ENCODE measurements at regions not wholly inside any gene's neighbourhood (a gene's known extent, or its start where the extent isn't known, plus 50 kb on each side); places are given as distances from the start of the nearest gene placed in this dataset.

- no peak overlapping the region for H3K4me3 Mint-ChIP-seq
- H3K27ac Mint-ChIP-seq, result no peak overlapping the region
- no peaks in the 10 kb centered on the region for H3K36me3 Mint-ChIP-seq
- H3K4me1 Mint-ChIP-seq, result no peaks in the 10 kb centered on the region
- ATAC-seq (ENCODE audit: low read depth in 2 of 2), result no peak
- peaks cover 9 to 28% (median 21%) of the 10 kb centered on the region in 3 donors for H3K27me3 Mint-ChIP-seq
- no peak for DNase-seq
- peaks cover 0 to 6% (median 4%) of the 10 kb centered on the region in 7 donors for H3K9me3 Mint-ChIP-seq
Measured at GRCh38 chr2:129784486-129784885, 195.0 kb upstream of the RAB6C start.

GRCh38 chr2:129791712-129792111 is 187.8 kb upstream of the RAB6C start:
- Mint-ChIP-seq H3K4me3 (no peak overlapping the region), H3K36me3 (peaks cover 0 to 8% of the 10 kb centered on the region in 2 donors), H3K9me3 (peaks cover 0 to 8% (median 6%) of the 10 kb centered on the region in 7 donors), H3K27ac (no peak overlapping the region), H3K4me1 (no peaks in the 10 kb centered on the region), H3K27me3 (peaks cover 5 to 17% (median 9%) of the 10 kb centered on the region in 3 donors)
- ATAC-seq (ENCODE audit: low read depth in 2 of 2) (no peak), DNase-seq (no peak)

DNA sequence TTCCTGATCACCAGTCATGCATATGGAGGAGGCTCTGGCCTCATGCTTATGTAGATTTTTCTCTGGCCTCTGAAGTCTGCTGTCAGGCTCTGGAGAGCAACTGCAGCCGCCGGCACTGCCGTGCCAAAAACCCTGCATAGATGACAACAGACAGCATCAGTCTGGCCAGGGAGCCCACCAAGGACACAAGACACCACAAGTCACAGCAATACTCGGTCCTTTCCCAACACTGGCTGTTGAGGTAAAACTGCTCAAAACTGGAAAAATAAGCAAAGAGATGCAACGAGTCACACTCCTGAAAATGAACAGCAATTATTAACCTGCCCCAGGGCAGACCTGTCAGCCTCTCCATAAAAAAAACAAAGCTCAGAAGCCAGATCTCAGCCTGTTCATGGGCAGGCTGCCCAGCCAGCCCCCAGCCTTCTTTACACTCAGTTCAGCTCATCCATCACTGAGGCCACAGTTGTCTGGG is 186.0 kb upstream of the RAB6C start:
- ATAC-seq (ENCODE audit: low read depth in 2 of 2), result no peak
- Mint-ChIP-seq H3K36me3 (peaks cover 0 to 8% of the 10 kb centered on the region in 2 donors), H3K27me3 (peaks cover 5 to 26% (median 9%) of the 10 kb centered on the region in 3 donors), H3K4me3 (no peak overlapping the region), H3K9me3 (peaks cover 0 to 8% (median 0%) of the 10 kb centered on the region in 7 donors), H3K4me1 (no peaks in the 10 kb centered on the region), H3K27ac (no peak overlapping the region)
- no peak for DNase-seq

- Mint-ChIP-seq H3K27ac (no peak overlapping the region), H3K36me3 (peaks cover 0 to 8% of the 10 kb centered on the region in 2 donors), H3K4me1 (no peaks in the 10 kb centered on the region), H3K27me3 (peaks cover 5 to 26% (median 6%) of the 10 kb centered on the region in 3 donors), H3K9me3 (peaks cover 0 to 8% (median 0%) of the 10 kb centered on the region in 7 donors), H3K4me3 (no peak overlapping the region)
- ATAC-seq (ENCODE audit: low read depth in 2 of 2), result no peak
- DNase-seq, result no peak
Measured at GRCh38 chr2:129794116-129794515, 185.3 kb upstream of the RAB6C start.

GRCh38 chr2:129794540-129794939 is 184.9 kb upstream of the RAB6C start:
- Mint-ChIP-seq H3K4me1 (no peaks in the 10 kb centered on the region), H3K9me3 (peaks cover 0 to 8% (median 0%) of the 10 kb centered on the region in 7 donors), H3K27ac (no peak overlapping the region), H3K36me3 (peaks cover 0 to 8% of the 10 kb centered on the region in 2 donors), H3K27me3 (peaks cover 5 to 26% (median 5%) of the 10 kb centered on the region in 3 donors), H3K4me3 (no peak overlapping the region)
- DNase-seq (no peak), ATAC-seq (ENCODE audit: low read depth in 2 of 2) (no peak)

GRCh38 chr2:129796225-129796624 is 183.2 kb upstream of the RAB6C start:
- H3K36me3 Mint-ChIP-seq, result peaks cover 0 to 8% of the 10 kb centered on the region in 2 donors
- H3K4me3 Mint-ChIP-seq, result no peak overlapping the region
- ATAC-seq (ENCODE audit: low read depth in 2 of 2), result no peak
- no peak for DNase-seq
- H3K27ac Mint-ChIP-seq, result no peak overlapping the region
- H3K9me3 Mint-ChIP-seq, result peaks cover 0 to 8% (median 0%) of the 10 kb centered on the region in 7 donors
- peaks cover 10 to 26% (median 13%) of the 10 kb centered on the region in 3 donors for H3K27me3 Mint-ChIP-seq
- H3K4me1 Mint-ChIP-seq, result no peaks in the 10 kb centered on the region

DNA sequence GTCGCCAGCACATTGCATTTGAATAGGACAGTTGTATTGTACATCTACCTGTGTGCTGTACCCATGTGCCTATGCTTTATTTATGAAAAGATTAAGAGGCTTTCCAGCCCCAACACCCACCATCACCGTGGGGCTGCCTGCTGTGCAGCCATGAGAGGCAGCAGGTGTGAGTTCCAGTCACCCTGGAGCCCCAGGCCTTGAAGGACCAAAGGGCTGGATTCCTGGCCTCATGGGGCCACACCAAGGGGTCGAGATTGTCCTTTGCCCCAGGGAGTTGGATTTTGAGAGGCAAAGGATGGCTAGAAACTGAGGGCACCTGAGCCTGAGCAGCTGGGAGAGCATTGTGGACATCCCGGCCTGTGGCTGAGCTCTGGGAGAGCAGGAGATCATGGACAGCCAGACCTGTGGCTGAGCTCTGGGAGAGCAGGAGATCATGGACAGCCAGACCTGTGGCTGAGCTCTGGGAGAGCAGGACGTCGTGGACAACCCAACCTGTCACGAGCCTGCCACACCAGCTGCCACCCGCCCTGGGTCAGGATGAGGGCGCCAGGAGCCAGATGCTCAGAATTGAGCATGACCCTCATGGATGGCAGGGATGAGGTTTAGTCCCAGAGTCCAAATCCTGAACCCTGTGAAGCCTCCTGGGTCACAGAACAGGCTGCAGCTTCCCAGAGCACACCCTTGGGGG is 182.5 kb upstream of the RAB6C start:
- no peak for ATAC-seq (ENCODE audit: low read depth in 2 of 2)
- Mint-ChIP-seq H3K9me3 (peaks cover 0 to 8% (median 0%) of the 10 kb centered on the region in 7 donors), H3K36me3 (peaks cover 0 to 8% of the 10 kb centered on the region in 2 donors), H3K27ac (no peak overlapping the region), H3K4me1 (no peaks in the 10 kb centered on the region), H3K27me3 (peaks cover 10 to 26% (median 13%) of the 10 kb centered on the region in 3 donors), H3K4me3 (no peak overlapping the region)
- DNase-seq, result no peak

DNA sequence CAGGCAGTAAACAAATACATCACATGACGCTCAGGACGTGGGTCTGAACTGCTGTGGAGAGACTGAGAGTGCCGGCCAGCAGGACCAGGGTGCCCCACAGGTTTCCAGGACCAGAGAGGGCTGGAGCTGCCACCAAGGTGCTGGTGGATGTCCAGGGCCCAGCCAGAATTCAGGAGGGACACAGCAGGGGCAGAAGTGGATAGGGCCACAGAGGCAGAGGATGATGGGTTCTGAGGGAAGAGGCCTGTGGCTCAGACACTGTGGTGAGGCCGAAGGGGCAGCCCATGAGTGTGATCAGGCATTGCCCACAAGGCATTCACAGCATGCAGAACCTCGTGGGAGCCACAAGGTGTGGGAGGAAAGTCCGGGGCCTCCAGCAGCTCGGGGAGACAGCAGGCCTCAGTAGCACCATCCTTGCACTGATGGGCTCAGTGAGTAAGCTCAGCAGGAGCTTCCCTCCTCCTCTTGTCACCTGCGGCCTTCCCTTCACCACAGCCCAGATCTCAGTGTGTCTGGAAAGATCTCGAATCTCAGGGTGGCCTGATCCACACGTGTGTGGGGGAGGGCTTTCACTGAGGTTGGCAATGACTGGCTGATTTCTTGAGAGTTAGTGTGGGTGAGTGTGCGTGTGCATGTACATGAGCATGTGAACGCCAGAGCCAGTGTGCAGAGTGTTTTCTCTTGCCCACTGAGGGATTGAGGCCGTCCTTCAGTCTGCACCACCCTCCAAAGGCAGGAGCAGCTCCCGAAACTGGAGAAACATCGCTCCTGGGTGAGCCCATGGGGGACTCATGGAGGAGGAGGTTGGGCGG is 181.8 kb upstream of the RAB6C start:
- Mint-ChIP-seq H3K9me3 (peaks cover 0 to 5% (median 0%) of the 10 kb centered on the region in 7 donors), H3K4me1 (no peaks in the 10 kb centered on the region), H3K36me3 (peaks cover 0 to 8% of the 10 kb centered on the region in 2 donors), H3K4me3 (no peak overlapping the region), H3K27me3 (peaks cover 13 to 26% (median 13%) of the 10 kb centered on the region in 3 donors), H3K27ac (peak overlapping the region in 1 of 6 donors; percentile 74)
- DNase-seq (no peak), ATAC-seq (ENCODE audit: low read depth in 2 of 2) (no peak)

DNA sequence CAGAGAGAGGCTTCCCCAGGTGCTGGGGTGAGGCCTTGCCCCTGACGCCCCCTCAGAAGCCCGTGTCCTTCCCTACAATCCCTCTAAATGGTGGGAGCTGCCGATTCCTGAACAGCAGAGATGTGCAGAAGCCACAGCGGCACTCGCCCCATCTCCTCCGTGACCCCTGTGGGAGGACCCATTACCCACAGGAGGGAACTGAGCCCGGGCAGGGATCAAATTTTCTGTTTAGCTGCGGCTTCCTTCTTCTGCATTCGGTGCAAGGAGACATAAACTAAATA is 181.2 kb upstream of the RAB6C start:
- H3K4me1 Mint-ChIP-seq, result no peaks in the 10 kb centered on the region
- no peaks in the 10 kb centered on the region for H3K9me3 Mint-ChIP-seq
- peak overlapping the region in 1 of 8 donors; percentile 39 for H3K4me3 Mint-ChIP-seq
- H3K27me3 Mint-ChIP-seq, result peaks cover 13 to 26% (median 13%) of the 10 kb centered on the region in 3 donors
- H3K27ac Mint-ChIP-seq, result no peak overlapping the region
- peaks cover 0 to 8% of the 10 kb centered on the region in 2 donors for H3K36me3 Mint-ChIP-seq
- ATAC-seq (ENCODE audit: low read depth in 2 of 2), result no peak
- no peak for DNase-seq

DNA sequence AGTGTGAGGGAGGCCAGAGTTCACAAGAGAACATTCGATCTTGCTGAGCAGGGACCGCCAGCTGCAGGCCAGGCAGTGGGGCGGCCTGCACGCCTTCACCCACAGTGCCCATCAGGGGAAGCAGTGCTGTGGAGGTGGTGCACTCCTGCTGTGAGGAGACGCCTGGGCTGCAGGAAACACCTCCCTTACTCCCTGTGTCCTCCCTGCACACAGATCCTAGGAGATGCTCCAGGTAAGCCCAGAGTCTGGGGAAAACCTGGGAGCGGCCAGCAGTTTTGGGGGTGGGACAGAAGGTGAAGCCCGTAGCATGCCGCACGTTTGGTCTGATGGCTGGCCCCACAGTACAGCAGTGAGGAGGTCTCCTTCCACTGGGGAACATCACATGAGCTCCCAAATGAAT is 180.8 kb upstream of the RAB6C start:
- Mint-ChIP-seq H3K27ac (no peak overlapping the region), H3K27me3 (peaks cover 13 to 24% (median 13%) of the 10 kb centered on the region in 3 donors), H3K4me3 (no peak overlapping the region), H3K9me3 (no peaks in the 10 kb centered on the region), H3K4me1 (no peaks in the 10 kb centered on the region), H3K36me3 (peaks cover 0 to 5% of the 10 kb centered on the region in 2 donors)
- no peak for DNase-seq
- ATAC-seq (ENCODE audit: low read depth in 2 of 2), result no peak

DNA sequence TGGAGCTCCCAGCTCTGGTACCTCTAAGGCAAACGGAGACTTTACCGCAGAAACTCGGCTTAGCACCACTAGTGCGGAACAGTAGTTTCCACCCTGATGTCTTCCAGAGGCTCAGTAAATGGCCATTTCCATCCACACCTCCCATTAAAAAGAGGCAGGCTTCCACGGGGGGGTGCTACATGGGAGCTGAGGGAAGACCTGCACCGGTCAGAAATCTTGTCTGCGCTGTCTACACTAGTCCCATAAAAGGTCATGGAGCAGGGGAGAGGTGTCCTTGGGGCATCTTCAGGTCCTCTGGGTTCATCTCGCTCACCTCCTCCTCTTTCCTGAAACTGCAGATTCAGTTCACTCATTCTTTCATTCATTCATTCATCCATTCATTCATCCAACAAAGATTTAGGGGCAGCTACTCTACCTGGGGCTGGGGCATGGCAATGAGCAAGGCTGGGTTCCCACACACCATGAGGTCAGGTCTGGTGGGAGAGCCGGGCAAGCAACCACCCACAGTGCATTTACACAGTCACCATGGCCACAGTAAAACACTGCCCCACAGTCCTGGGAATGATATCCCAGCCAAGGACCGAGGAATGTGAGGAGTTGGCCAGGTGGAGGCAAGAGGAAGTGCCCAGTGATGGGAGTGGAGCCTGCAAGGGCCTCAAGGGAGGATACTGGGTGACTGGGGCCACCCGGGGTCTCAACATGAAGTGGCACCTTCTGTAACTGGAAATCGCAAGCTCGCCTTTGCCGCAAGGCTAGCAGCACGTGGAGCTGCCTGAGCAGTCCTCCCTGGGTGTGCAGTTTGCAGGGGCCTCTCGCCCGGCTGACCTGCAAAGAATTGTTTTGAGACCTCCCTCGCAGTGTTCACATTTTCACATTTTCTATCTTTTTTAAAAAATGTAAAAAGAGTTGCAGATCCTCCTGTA is 180.2 kb upstream of the RAB6C start:
- H3K27me3 Mint-ChIP-seq, result peaks cover 14 to 18% (median 14%) of the 10 kb centered on the region in 3 donors
- no peak overlapping the region for H3K27ac Mint-ChIP-seq
- no peaks in the 10 kb centered on the region for H3K9me3 Mint-ChIP-seq
- DNase-seq (no peak), ATAC-seq (ENCODE audit: low read depth in 2 of 2) (no peak)
- H3K4me3 Mint-ChIP-seq, result no peak overlapping the region
- H3K4me1 Mint-ChIP-seq, result no peaks in the 10 kb centered on the region
- H3K36me3 Mint-ChIP-seq, result no peaks in the 10 kb centered on the region

DNA sequence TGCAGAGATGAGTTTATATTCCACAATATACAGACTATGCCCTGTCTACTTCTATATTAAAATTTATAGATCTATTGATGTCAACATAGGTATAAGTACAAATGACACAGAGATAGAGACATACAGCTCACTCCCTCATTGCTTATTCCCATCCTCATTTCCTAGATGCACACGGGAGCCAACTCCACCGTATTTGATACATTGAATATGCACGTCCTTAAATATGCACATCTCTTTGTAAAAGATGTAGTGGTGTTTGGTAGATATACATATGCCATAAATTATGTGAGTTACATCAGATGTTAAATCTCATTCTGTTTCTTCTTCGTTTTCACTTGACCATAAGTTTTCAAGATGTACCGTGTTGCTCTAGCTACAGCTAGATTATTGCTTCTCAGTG is 179.2 kb upstream of the RAB6C start:
- ATAC-seq (ENCODE audit: low read depth in 2 of 2) (no peak), DNase-seq (no peak)
- Mint-ChIP-seq H3K4me1 (no peaks in the 10 kb centered on the region), H3K27me3 (peaks cover 13 to 23% (median 17%) of the 10 kb centered on the region in 3 donors), H3K27ac (no peak overlapping the region), H3K36me3 (no peaks in the 10 kb centered on the region), H3K4me3 (no peak overlapping the region), H3K9me3 (no peaks in the 10 kb centered on the region)

DNA sequence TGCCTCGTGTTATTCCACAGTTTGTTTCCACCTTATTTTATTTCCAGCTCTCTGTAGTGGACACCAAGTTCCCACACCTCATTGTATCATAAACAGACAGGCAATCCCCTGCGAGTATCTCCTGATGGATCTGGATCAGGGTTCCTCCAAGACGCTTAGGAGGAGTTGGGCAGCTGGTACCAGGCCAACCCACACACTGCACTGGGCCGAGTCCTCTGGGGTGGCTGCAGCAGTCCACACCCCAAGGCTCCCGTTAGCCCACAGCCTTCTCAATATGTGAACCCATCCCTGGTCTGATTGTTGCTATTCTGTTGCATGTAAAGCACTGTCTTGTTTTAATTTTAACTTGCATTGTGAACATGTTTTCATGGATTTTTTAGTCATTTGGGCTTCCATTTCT is 178.8 kb upstream of the RAB6C start:
- Mint-ChIP-seq H3K27me3 (peaks cover 13 to 23% (median 18%) of the 10 kb centered on the region in 3 donors), H3K27ac (no peak overlapping the region), H3K4me3 (no peak overlapping the region), H3K9me3 (no peaks in the 10 kb centered on the region), H3K36me3 (no peaks in the 10 kb centered on the region), H3K4me1 (no peaks in the 10 kb centered on the region)
- DNase-seq, result no peak
- ATAC-seq (ENCODE audit: low read depth in 2 of 2), result no peak
